A673 (cell line): ENCODE measurements at regions not wholly inside any gene's neighbourhood (a gene's known extent, or its start where the extent isn't known, plus 50 kb on each side); places are given as distances from the start of the nearest gene placed in this dataset.

Source experiments
- BruUV-seq: library from RNA; stranded (reverse); fragments of 400-500 nt; replicated peaks from 2 replicates; lab custom pipeline; 2021; lab: Mats Ljungman, UMichigan
- CTCF ChIA-PET: fragments of 300-600 bp; sonication (Branson Sonifier 250); formaldehyde crosslinking; loops from one replicate; lab custom pipeline; 2022; ENCODE audit warnings: antibody characterized with exemption; lab: Charles Lee
- POLR2A ChIA-PET: fragments of 300-600 bp; sonication (Branson Sonifier 250); formaldehyde crosslinking; loops from one replicate; lab custom pipeline; 2022; ENCODE audit warnings: antibody characterized with exemption; ENCODE audit not compliant: low non-redundant PET; lab: Charles Lee
- DNase-seq: peaks from one replicate; pipeline ENCODE4 v3.0.0-alpha.2; 2015; ENCODE audit warnings: low spot score
- H3K27ac ChIP-seq: fragments of 200-600 bp; sonication (generic); 2 replicates; pipeline ENCODE4 v1.5.1; 2016; ENCODE audit warnings: mixed run types, low read depth, mild to moderate bottlenecking, mixed read lengths, antibody characterized with exemption, low read length; ENCODE audit not compliant: poor library complexity, severe bottlenecking
- H3K27me3 ChIP-seq: fragments of 200-600 bp; sonication (generic); replicated peaks from 2 replicates; pipeline ENCODE4 v1.6.1; 2017; ENCODE audit warnings: mixed run types, low read depth, mild to moderate bottlenecking, mixed read lengths, antibody characterized with exemption, low read length; ENCODE audit not compliant: insufficient read depth, poor library complexity
- H3K36me3 ChIP-seq: fragments of 200-600 bp; sonication (generic); 2 replicates; pipeline ENCODE4 v1.6.1; 2016; ENCODE audit warnings: mixed run types, mild to moderate bottlenecking, mixed read lengths, antibody characterized with exemption, low read length; ENCODE audit not compliant: insufficient read depth, poor library complexity, severe bottlenecking
- H3K4me1 ChIP-seq: fragments of 200-600 bp; sonication (generic); 2 replicates; pipeline ENCODE4 v1.6.1; 2017; ENCODE audit warnings: mixed run types, mild to moderate bottlenecking, mixed read lengths, antibody characterized with exemption, low read length; ENCODE audit not compliant: insufficient read depth, poor library complexity, severe bottlenecking
- H3K4me3 ChIP-seq: fragments of 200-600 bp; sonication (generic); 2 replicates; pipeline ENCODE4 v1.5.1; 2016; ENCODE audit warnings: low read depth, mixed run types, mild to moderate bottlenecking, mixed read lengths, low read length; ENCODE audit not compliant: poor library complexity, severe bottlenecking
- H3K9me3 ChIP-seq: fragments of 200-600 bp; sonication (generic); 2 replicates; pipeline ENCODE4 v1.6.1; 2016; ENCODE audit warnings: mixed run types, low read depth, mild to moderate bottlenecking, mixed read lengths, antibody characterized with exemption, low read length; ENCODE audit not compliant: poor library complexity, severe bottlenecking
- EZH2 ChIP-seq: fragments of 200-600 bp; sonication (generic); IDR thresholded peaks from 2 replicates; pipeline ENCODE4 v1.6.1; 2017; ENCODE audit warnings: borderline replicate concordance, low read depth, mild to moderate bottlenecking, mixed read lengths, antibody characterized with exemption, low read length; ENCODE audit not compliant: poor library complexity, severe bottlenecking
- intact Hi-C: fragments of 100-400 bp; cut with micrococcal nuclease; formaldehyde crosslinking; loops from one replicate; pipeline ENCODE4 v1.10.0; 2022; ENCODE audit not compliant: unreplicated experiment
- TF ChIP-seq, protein P1 (sequence below): fragments of 300-800, 200-600 bp; sonication (generic); conservative IDR thresholded peaks from 2 replicates; pipeline ENCODE4 v1.5.1; 2017; ENCODE audit warnings: low read depth, mild to moderate bottlenecking, antibody characterized with exemption, low read length, moderate library complexity, mixed read lengths

DNA sequence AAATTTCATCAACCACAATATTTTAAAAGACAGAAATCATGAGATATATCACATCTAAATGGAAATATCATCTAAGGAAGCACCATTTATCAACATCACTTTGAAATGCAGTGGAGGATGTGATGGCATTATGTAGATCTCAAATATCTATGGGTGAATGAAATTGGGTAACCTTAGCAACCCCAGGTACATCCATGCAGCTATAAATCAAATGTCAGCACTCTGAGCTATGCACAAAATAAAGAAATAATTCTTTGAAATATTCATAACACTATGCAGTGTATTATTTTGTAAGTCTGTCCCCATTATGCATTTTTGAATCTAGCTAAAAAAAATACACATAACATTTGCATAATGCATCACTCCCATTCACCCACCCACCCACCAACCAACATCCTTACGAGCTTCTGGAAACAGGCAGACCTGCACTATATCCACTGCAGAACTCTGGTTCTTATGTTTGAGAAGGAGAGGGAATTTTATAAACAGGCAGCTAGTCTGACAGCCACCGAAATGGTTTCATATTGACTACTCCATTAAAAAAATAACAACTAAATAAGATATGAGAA lies 186.8 kb downstream of the SHOX2 start:
- ChIA-PET CTCF (no interaction called here), POLR2A (no interaction called here)
- no peaks in the 10 kb centered on the region for H3K36me3 ChIP-seq
- TF ChIP-seq, protein P1, sequence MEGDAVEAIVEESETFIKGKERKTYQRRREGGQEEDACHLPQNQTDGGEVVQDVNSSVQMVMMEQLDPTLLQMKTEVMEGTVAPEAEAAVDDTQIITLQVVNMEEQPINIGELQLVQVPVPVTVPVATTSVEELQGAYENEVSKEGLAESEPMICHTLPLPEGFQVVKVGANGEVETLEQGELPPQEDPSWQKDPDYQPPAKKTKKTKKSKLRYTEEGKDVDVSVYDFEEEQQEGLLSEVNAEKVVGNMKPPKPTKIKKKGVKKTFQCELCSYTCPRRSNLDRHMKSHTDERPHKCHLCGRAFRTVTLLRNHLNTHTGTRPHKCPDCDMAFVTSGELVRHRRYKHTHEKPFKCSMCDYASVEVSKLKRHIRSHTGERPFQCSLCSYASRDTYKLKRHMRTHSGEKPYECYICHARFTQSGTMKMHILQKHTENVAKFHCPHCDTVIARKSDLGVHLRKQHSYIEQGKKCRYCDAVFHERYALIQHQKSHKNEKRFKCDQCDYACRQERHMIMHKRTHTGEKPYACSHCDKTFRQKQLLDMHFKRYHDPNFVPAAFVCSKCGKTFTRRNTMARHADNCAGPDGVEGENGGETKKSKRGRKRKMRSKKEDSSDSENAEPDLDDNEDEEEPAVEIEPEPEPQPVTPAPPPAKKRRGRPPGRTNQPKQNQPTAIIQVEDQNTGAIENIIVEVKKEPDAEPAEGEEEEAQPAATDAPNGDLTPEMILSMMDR: no peak
- no peak for TF ChIP-seq EZH2
- H3K4me1 ChIP-seq: no peaks in the 10 kb centered on the region
- intact Hi-C loops: no loop called here
- DNase-seq: no peak
- H3K27me3 ChIP-seq: peaks cover 44% of the 10 kb centered on the region
- H3K4me3 ChIP-seq: no peak overlapping the region
- BruUV-seq: no TSS peak
- H3K27ac ChIP-seq: no peak overlapping the region
- no peaks in the 10 kb centered on the region for H3K9me3 ChIP-seq

DNA sequence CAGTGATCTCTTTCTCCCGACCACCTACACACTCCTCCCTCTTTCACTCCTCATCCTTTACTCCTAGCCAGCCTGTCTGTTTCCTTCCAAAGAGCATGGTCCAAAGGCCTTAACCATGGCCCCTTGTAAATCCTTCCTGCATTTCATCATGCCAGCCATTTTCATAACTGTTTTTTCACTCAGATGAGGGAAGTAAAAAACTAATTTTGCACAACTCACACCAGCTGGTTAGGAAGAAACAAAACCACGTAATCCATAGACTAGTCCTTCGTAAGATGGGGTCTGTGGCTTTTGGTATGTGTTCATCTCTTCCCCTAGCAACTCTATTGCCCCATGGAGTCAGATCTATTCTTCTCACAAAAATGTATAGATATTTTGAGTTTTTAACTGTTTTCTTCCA lies 187.8 kb downstream of the SHOX2 start:
- Histone ChIP-seq H3K4me3 (no peak overlapping the region), H3K9me3 (no peaks in the 10 kb centered on the region), H3K27me3 (peaks cover 44% of the 10 kb centered on the region), H3K27ac (no peak overlapping the region), H3K4me1 (no peaks in the 10 kb centered on the region), H3K36me3 (no peaks in the 10 kb centered on the region)
- ChIA-PET CTCF (no interaction called here), POLR2A (no interaction called here)
- no peak for DNase-seq
- TF ChIP-seq, protein P1: no peak
- intact Hi-C loops: no loop called here
- no TSS peak for BruUV-seq

DNA sequence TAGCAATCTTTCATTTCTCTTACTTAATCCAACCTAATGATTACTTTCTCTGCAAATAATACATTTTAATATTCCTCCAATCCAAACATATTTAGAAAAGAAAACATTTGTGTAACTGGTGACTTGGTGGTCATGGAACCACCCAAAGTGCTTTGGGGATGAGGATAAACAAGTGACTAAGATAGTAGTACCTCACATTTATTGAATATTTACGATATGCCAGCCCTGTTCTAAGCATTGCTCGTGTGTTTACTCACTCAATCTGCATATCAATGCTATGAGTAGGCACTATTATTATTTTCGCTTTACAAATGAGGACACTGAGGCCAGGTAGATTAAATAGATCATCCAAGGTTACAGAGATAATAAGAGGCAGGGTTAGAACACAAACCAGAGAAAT lies 189.5 kb downstream of the SHOX2 start:
- no peak overlapping the region for H3K27ac ChIP-seq
- no peak for DNase-seq
- TF ChIP-seq EZH2: no peak
- TF ChIP-seq, protein P1: no peak
- no peak overlapping the region for H3K4me3 ChIP-seq
- H3K36me3 ChIP-seq: no peaks in the 10 kb centered on the region
- ChIA-PET POLR2A (no interaction called here), CTCF (no interaction called here)
- H3K27me3 ChIP-seq: peaks cover 32% of the 10 kb centered on the region
- BruUV-seq: no TSS peak
- H3K4me1 ChIP-seq: no peaks in the 10 kb centered on the region
- no peaks in the 10 kb centered on the region for H3K9me3 ChIP-seq
- intact Hi-C loops: no loop called here
